Stimulated activated CD4-positive, alpha-beta T cell treated with anti-CD3 and anti-CD28 coated beads, TNF-alpha, amount 100 ng/mL, for 24 hours (primary cell): ENCODE measurements at regions not wholly inside any gene's neighbourhood (a gene's known extent, or its start where the extent isn't known, plus 50 kb on each side); places are given as distances from the start of the nearest gene placed in this dataset.
"Not testable (repeated sequence)": the region's sequence is repeated elsewhere in the genome, so short reads cannot be mapped to it uniquely, and the experiment has no call there.

Source experiments
- DNase-seq, 3 experiments: peaks; one replicate each; pipeline ENCODE4 v3.0.0-alpha.2; 2020; ENCODE audit warnings: low read depth in 3 of 3

DNA sequence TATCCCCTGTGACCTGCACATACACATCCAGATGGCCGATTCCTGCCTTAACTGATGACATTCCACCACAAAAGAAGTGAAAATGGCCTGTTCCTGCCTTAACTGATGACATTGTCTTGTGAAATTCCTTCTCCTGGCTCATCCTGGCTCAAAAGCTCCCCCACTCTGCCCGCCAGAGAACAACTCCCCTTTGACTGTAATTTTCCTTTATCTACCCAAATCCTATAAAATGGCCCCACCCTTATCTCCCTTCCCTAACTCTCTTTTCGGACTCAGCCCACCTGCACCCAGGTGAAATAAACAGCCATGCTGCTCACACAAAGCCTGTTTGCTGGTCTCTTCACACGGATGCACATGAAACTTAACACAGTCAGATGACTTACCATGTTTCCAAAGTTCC lies 403.8 kb downstream of the TBC1D32 start:
- DNase-seq: not testable (repeated sequence)

- no peak for DNase-seq
Measured at GRCh38 chr6:120924214-120924613, 410.1 kb downstream of the TBC1D32 start.

DNA sequence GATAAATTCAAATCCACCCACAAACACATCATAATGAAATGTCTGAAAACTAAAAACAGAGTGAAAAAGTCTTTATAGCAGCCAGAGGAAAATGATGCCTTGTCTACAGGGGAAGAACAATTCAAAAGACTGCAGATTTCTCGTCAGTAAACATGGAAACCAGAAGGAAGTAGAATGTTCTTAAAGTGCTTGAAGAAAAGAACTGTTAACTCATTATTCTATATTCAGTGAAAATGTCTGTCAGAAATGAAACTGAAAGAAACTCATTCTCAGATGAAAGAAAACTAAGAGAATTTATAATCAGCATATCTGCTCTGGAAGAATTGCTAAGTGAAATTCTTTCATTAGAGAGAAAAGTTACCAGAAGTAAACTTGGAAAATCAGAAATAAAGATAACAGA lies 416.1 kb downstream of the TBC1D32 start:
- no peak for DNase-seq

DNA sequence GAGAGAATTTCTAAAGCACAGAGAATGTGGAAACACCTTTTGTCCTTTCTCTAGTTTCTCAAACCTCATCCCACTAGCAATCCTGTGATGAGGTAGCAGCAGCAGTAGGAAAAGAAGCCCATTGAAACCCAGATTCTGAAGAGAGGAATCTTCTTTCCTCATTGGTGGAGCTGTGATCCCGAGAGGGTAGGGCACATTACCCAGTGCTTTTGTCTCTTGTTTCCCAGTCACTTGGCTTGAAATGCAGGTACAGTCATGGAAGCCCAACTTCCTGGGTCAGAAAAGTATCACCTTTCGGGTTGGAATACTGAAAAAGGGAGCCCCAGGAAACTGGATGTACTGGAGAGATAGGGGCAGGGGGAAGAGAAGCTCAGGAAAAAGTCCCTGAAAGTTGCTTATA lies 417.4 kb downstream of the TBC1D32 start:
- no peak for DNase-seq

- DNase-seq: no peak
Measured at GRCh38 chr6:120913486-120913885, 420.8 kb downstream of the TBC1D32 start.

- no peak for DNase-seq
Measured at GRCh38 chr6:120908767-120909166, 425.5 kb downstream of the TBC1D32 start.

- no peak for DNase-seq
Measured at GRCh38 chr6:120903836-120904235, 430.4 kb downstream of the TBC1D32 start.

DNA sequence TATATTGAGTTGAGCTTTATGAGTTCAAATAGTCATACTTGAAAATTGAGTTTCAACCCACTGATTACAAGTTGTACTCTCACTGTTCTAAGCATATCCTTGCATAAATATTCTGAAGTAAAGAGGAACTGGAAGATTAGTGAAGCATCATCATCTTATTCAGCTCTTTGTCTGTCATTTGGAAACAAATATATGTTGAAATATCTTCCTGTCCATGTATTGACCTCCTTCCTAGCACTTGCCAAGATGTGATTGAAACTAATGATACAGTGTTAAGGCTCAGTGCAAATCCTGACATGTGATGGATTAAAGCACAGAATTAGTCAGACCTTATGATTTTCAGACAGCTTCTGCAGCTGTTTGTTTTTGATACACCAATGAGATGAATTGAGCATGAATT lies 434.3 kb downstream of the TBC1D32 start:
- no peak for DNase-seq

DNA sequence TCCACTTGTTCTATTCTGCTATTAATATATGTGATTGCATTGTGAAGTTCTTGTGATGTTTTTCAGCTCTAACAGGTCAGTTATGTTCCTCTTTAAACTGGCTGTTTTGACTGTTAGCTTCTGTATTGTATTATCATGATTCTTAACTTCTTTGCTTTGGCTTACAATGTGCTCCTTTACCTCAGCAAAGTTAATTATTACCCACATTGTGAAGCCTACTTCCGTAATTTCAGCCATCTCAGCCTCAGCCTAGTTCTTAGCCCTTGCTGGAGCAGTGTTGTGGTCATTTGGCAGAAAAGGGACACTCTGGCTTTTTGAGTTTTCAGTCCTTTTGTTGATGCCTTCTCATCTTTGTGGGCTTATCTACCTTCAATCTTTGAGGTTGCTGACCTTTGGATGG lies 440.2 kb downstream of the TBC1D32 start:
- no peak for DNase-seq

- DNase-seq: no peak
Measured at GRCh38 chr6:120876931-120877330, 457.3 kb downstream of the TBC1D32 start.

DNA sequence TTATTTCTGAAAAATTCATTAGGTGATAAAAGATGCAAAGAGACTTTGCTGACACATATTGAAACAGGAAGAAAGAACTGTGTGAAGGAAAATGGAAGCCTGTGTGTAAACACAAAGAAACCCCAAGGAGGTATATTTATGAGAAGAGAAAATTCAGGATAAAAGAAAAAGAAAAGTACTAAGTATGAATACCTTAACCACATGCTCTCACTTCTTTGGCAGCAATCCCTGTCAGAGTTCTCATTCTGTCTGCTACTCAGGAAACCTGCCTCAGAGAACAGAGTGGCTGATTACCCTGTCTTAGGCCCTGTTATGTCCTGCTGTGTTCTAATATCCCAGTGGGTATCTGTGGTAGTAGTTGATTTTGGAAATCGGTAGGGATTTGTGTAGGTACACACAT lies 457.9 kb downstream of the TBC1D32 start:
- DNase-seq: no peak

- DNase-seq: no peak
Measured at GRCh38 chr6:120875900-120876299, 458.4 kb downstream of the TBC1D32 start.

- no peak for DNase-seq
Measured at GRCh38 chr6:120874422-120874821, 459.9 kb downstream of the TBC1D32 start.

DNA sequence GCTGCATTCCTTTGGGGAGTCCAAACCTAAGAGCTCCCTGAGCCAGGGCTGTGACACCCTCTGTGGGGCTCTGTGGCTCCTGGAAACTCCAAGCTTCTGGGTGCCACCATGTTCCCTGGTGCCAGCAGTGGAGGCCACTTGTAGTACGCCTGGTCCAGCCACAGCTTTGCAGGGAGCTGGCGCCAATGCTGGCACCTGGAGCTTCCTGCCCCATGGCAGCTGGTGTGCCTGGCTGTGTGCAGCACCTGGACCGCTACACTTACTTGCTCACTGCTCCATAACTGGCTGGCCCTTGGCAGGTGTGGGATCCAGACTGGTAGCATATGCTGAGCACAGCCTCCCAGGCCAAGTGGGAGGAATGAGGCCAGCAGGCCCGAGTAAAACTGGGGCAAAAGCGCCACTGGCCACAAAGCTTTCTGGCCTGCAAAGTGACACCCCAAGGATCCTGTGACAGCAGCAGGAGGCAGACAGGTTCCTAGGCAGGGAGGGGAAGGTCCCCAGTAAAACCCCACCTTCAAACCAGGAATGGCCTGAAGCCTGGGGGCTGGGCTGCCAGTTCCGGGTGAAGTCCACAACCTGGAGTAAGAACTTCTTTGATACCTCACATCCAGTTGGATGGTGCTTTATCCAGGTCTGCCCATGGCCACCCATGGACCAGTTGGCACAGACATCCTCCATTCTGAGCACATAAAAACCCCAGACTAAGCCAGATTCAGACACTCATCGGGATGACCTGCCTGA lies 461.0 kb downstream of the TBC1D32 start:
- no peak for DNase-seq

- no peak for DNase-seq
Measured at GRCh38 chr6:120872262-120872578, 462.1 kb downstream of the TBC1D32 start.

DNA sequence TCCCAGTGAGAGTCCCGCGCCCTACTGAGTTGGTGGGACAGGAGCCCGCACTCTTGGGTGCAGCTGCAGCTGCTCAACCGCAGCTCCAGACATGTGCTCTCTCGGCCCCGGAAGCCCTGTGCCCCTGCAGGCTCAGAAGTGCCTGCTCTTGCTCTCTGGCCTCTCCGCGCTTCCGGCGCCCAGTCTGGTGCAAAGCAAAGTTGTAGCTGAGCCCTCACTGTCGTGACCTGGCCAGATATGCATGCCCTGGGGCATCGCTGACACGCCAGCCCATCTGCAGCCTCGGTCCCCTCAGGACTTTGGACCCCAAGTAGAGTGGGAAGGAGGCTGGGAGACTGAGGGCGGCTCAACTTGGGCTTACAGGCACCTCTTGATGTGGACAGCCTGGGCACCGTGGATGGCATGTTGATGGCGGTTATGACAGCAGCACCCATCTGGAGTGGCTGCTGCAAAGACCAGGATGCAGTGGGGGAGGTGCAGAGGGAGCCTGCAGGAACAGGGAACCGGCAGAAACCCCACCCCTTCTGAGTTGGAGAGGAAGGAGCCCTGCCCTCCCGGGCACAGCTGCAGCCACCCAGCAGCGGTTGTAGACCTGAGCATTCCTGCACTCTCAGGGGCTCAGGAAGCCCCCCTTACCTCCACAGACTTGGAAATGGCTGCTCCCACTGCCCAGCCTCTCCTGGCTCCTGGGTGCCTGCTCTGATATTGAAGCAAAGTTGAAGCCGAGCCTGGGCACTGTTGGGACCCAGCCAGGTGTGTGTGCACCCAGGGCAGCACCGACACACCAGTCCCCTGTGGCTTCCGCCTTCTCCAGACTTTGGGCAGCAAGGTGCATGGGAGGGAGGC lies 462.6 kb downstream of the TBC1D32 start:
- DNase-seq: no peak

DNA sequence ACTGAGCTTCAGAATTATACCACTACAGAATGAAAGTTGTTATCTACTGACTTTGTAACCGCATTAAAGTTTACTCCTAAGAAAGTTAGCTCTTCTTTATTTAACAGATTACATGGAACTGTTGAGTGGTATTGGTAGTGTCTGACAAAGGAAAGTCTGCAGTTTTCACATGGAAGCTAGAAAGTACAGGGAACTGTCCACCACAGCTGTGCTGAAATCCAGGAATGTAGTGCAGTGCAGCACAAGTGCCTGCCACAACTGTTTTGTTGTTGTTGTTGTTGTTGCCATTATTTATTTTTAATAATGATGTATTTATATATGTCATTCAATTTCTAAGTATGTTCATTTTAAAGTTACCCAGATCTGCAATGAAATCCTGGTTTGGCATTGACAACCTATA lies 464.9 kb downstream of the TBC1D32 start:
- no peak for DNase-seq

- no peak for DNase-seq
Measured at GRCh38 chr6:120857422-120857821, 476.9 kb downstream of the TBC1D32 start.

GRCh38 chr6:120854583-120854982 lies 479.7 kb downstream of the TBC1D32 start:
- no peak for DNase-seq

DNA sequence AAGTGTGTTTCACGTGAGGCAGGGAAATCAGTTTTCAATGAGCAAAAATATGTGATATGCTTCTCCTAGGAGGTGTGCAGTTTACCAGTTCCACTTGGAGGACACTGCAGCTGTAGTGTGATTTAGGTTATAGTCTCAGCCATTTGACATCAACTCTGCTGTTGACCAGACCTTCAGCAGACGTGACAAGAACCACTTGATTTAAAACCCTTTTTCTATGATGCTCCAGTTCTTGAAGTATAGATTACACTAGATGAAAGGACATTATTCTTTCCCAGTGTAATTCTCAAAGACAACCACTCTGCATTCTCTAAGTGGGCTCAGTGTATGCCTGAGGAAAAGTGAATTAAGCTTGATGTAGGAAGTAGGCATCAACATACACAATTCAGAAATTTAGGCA lies 480.8 kb downstream of the TBC1D32 start:
- DNase-seq: no peak

- DNase-seq: no peak
Measured at GRCh38 chr6:120852293-120852849, 481.9 kb downstream of the TBC1D32 start.

DNA sequence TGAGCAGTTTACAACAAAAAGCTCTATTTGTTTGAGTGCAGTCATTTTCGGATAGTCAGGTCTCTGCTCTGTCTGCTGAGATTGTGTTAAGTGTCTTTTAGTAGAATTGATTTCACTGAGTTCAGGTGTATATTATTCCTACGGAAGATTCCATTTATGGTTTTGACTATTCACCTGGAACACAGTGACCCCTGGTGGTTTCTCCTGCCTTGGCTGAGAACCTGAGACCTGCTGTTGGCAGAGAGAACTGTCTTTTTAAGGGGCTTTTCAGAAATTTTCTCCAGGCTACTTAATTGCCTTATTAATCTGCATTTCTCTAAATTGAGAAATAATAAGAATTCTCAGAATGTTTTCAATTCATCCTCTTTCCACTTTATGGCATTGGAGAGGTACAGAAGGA lies 508.0 kb downstream of the TBC1D32 start:
- no peak for DNase-seq

DNA sequence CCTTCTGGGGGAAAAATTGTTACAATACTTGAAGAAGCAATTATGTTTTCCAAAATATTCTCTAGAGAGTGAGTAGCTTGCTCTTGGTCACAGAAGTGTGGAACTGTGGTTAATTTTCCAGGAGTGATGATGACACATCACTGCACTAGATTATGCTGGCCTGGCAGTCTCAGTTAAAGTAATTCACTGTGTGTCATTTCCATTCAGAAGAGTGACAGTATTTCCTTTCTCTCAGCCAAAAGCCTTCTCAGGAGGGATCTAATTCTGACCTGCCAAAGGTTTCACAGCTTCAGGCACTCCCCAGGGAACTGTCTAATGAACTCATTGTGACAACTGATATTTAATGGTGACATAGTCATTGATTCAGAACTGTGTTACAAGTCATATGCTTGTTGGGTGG lies 517.5 kb downstream of the TBC1D32 start:
- DNase-seq: no peak
